ENCODE measurements at regions not wholly inside any gene's neighbourhood (a gene's known extent, or its start where the extent isn't known, plus 50 kb on each side); places are given as distances from the start of the nearest gene placed in this dataset.
A peak's percentile ranks its signal among the peaks of the same experiment; 100 is the strongest.

DNA sequence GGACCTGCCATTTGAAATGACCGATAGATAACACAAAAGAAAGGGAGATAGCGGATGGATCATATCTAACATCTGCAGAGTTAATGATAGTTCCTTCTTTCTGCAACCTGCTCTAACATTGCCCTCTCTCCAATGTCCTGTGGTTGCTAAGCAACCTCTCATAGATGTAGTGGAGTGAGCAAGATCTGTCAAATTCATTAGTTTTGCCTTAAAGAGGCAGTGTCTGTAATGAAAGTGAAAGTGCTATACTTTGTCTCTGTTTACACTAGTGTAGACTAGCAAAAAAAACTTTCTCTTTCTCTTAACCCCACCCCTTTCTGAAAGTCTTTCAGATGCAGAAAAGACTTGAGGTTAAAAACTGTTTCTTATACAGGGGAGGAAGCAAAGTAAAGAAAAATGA, 1196.9 kb downstream of the SORCS3 start:
- Histone ChIP-seq H3K4me1 (ENCODE audit: control insufficient read depth, insufficient read depth, low read length) (peaks cover 18% of the 10 kb centered on the region), H3K27me3 (replicated peaks; ENCODE audit: control insufficient read depth, insufficient read depth, low read length) (no peaks in the 10 kb centered on the region), H3K9me3 (ENCODE audit: control insufficient read depth, low read length) (no peaks in the 10 kb centered on the region), H3K9ac (ENCODE audit: low read length) (peak overlapping the region; percentile 42), H3K36me3 (ENCODE audit: control insufficient read depth, insufficient read depth, low read length, severe bottlenecking) (no peaks in the 10 kb centered on the region), H3K4me3 (ENCODE audit: low read length) (peak overlapping the region; percentile 85)
- no peak for DNase-seq (ENCODE audit: low read depth)

DNA sequence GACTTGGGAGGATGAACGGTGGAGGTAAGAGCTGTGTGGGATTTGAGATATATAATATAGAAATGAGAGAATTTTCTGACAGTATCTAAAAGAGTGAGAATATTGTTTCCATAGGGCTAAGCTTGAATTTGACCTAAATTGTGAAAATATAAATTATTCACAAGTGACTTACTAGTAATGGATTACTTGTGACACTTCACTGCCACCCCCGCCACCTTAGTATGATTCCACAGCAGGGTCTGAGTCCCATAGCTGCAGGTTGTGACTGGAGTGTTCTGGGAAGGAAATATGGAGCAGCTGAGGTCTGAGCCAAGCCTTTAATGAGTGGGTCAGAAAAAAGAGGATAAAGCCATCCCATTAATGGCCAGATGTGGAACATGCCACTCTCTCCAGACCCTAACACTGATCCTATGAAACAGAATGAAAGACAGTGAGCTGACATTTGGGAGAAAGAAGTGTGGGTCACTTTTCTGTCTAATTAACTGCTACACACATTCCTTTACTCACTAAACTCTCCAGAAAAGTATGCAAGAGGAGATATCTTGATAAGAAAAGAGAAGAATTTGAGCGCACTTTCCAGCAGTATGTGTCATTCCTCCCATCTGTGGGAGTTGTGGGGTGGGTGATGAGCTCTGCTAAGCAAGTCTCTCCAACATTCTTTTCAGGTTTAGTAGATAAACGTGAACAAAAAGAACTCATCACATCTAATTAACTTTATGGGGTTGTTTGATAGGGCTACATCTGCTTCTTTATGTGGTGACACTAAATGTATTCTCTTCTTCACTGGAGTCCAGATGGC, 1193.4 kb downstream of the SORCS3 start:
- no peak for DNase-seq (ENCODE audit: low read depth)
- H3K36me3 ChIP-seq (ENCODE audit: control insufficient read depth, insufficient read depth, low read length, severe bottlenecking) = no peaks in the 10 kb centered on the region

DNA sequence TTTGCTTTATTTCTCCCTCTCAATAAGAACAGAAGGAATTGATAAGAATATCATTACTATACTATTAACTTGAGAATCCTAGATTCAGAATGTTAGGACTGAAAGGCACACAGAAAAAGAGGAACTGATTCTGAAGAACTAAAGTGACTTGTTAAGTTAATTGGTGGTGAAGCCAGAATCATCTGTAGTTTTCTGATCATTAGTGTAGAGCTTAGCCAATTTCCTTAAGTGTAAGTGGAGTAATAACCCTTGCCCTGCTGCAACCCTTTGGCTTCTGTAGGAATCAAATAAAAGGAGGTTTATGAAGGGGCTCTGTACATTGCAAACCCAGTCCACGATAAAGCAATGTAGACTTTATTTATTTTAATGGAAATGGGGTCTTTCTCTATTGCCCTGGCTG, 1186.0 kb downstream of the SORCS3 start:
- Histone ChIP-seq H3K9ac (ENCODE audit: low read length) (no peak overlapping the region), H3K4me1 (ENCODE audit: control insufficient read depth, insufficient read depth, low read length) (no peaks in the 10 kb centered on the region), H3K4me3 (ENCODE audit: low read length) (no peak overlapping the region), H3K36me3 (ENCODE audit: control insufficient read depth, insufficient read depth, low read length, severe bottlenecking) (no peaks in the 10 kb centered on the region), H3K9me3 (ENCODE audit: control insufficient read depth, low read length) (no peaks in the 10 kb centered on the region), H3K27me3 (replicated peaks; ENCODE audit: control insufficient read depth, insufficient read depth, low read length) (no peaks in the 10 kb centered on the region)
- DNase-seq (ENCODE audit: low read depth) = no peak

More for the DNA sequence above, 1193.4 kb downstream of the SORCS3 start:
- no peak overlapping the region for H3K9ac ChIP-seq (ENCODE audit: low read length)
- H3K4me3 ChIP-seq (ENCODE audit: low read length) = no peak overlapping the region
- no peaks in the 10 kb centered on the region for H3K27me3 ChIP-seq (replicated peaks; ENCODE audit: control insufficient read depth, insufficient read depth, low read length)
- peaks cover 8% of the 10 kb centered on the region for H3K4me1 ChIP-seq (ENCODE audit: control insufficient read depth, insufficient read depth, low read length)
- no peaks in the 10 kb centered on the region for H3K9me3 ChIP-seq (ENCODE audit: control insufficient read depth, low read length)

DNA sequence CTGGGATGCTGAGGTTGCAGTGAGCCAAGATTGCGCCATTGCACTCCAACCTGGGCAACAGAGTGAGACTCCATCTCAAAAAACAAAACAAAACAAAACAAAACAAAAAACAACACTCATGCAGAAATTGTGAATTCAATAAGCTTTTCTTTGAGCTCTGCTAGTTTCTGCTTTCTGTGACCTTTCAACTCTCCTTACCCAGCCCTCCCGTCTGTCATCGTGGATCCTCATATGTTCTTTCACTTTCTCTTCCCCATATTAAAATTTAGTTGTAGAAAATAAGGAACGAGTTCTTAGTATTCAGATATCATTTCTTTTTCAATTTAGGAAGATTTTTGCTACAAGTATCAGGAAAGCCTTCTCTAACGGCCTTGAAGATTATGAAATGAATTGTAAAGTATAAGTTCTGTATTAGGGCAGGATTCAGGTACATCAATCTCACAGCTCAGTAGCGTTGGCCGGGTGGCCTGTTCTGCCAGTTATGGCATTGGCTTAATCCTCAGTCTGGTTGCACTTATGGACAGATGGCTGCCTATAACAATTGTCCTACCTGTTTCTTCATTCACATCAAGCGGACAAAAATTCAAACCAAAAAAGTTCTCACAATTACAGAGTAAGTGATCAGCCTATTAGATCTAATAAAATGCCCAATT, 1167.0 kb downstream of the SORCS3 start:
- Histone ChIP-seq H3K36me3 (ENCODE audit: control insufficient read depth, insufficient read depth, low read length, severe bottlenecking) (no peaks in the 10 kb centered on the region), H3K9me3 (ENCODE audit: control insufficient read depth, low read length) (no peaks in the 10 kb centered on the region), H3K4me1 (ENCODE audit: control insufficient read depth, insufficient read depth, low read length) (no peaks in the 10 kb centered on the region), H3K4me3 (ENCODE audit: low read length) (no peak overlapping the region), H3K9ac (ENCODE audit: low read length) (no peak overlapping the region), H3K27me3 (replicated peaks; ENCODE audit: control insufficient read depth, insufficient read depth, low read length) (no peaks in the 10 kb centered on the region)
- no peak for DNase-seq (ENCODE audit: low read depth)

DNA sequence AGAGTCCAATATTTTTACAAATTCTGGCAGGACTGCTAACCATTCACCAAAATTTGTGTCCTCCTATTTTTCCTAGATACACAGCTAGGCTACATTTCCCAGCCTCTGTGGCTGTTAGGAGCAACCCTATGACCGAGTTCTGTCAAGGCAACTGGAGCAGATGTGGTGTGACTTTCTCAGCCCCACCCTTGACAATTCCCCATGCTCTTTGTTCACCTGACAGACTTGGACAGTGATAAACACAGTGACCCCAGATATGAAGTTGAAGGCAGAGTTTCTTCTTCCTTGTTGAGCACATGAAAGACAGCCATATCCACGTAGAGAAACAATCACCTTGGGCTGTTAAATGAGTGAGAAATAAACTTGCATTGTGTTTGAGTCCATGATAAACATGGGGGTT, 1162.1 kb downstream of the SORCS3 start:
- H3K36me3 ChIP-seq (ENCODE audit: control insufficient read depth, insufficient read depth, low read length, severe bottlenecking) = no peaks in the 10 kb centered on the region
- H3K4me3 ChIP-seq (ENCODE audit: low read length) = no peak overlapping the region
- H3K9ac ChIP-seq (ENCODE audit: low read length) = no peak overlapping the region
- H3K4me1 ChIP-seq (ENCODE audit: control insufficient read depth, insufficient read depth, low read length) = no peaks in the 10 kb centered on the region
- no peaks in the 10 kb centered on the region for H3K27me3 ChIP-seq (replicated peaks; ENCODE audit: control insufficient read depth, insufficient read depth, low read length)
- DNase-seq (ENCODE audit: low read depth) = no peak
- H3K9me3 ChIP-seq (ENCODE audit: control insufficient read depth, low read length) = no peaks in the 10 kb centered on the region

DNA sequence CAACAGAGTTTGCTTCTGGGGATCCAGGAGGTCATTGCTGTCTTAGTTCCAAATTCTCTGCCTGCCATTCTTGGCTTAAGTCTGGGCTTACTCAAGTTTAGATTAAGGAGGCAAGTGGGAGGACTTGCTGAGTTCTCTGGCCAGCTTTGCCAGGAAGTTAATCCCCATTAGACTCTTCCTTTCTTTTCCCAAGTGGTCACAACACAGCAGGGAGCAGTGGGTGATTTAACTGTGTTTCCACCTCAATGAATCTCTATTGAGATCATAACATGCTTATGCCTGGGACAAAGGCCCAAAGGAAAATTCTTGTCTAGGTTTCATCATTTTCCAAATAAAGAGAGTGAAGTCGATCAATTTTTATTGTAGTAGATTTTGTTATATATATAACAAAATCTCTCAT, 1159.6 kb downstream of the SORCS3 start:
- DNase-seq (ENCODE audit: low read depth) = no peak

DNA sequence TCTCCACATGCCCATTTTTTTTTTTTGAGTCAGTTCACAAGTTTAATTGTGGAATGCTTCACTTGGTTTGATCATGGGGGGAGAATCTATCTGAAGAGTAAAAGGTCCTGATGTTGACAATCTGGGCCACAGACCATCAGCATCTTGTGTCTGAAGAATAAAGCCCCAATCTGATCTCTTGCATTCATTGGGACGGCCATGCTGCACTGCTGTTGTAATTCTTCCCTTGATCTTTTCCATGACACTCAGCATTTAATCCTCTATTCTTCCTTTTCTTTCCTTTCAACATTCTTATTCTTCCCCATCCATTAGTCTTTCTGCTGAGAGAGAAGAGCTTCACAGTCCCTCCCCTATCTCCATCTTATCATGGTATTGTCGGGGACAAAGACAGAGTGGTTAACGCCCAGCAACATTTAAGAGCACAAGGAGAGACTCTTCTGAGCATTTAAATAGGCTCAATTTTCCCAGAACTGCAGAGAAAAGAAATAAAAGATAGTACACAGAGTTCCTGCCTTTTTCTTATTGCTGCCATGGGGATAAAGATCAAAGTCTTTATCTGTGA, 1157.3 kb downstream of the SORCS3 start:
- DNase-seq (ENCODE audit: low read depth) = no peak
- H3K4me1 ChIP-seq (ENCODE audit: control insufficient read depth, insufficient read depth, low read length) = no peaks in the 10 kb centered on the region
- H3K36me3 ChIP-seq (ENCODE audit: control insufficient read depth, insufficient read depth, low read length, severe bottlenecking) = no peaks in the 10 kb centered on the region
- H3K9ac ChIP-seq (ENCODE audit: low read length) = no peak overlapping the region
- H3K9me3 ChIP-seq (ENCODE audit: control insufficient read depth, low read length) = no peaks in the 10 kb centered on the region
- H3K27me3 ChIP-seq (replicated peaks; ENCODE audit: control insufficient read depth, insufficient read depth, low read length) = no peaks in the 10 kb centered on the region
- H3K4me3 ChIP-seq (ENCODE audit: low read length) = no peak overlapping the region

More for the DNA sequence above, 1159.6 kb downstream of the SORCS3 start:
- H3K9me3 ChIP-seq (ENCODE audit: control insufficient read depth, low read length) = no peaks in the 10 kb centered on the region
- no peaks in the 10 kb centered on the region for H3K27me3 ChIP-seq (replicated peaks; ENCODE audit: control insufficient read depth, insufficient read depth, low read length)
- H3K4me3 ChIP-seq (ENCODE audit: low read length) = no peak overlapping the region
- no peaks in the 10 kb centered on the region for H3K4me1 ChIP-seq (ENCODE audit: control insufficient read depth, insufficient read depth, low read length)
- H3K9ac ChIP-seq (ENCODE audit: low read length) = no peak overlapping the region
- no peaks in the 10 kb centered on the region for H3K36me3 ChIP-seq (ENCODE audit: control insufficient read depth, insufficient read depth, low read length, severe bottlenecking)

DNA sequence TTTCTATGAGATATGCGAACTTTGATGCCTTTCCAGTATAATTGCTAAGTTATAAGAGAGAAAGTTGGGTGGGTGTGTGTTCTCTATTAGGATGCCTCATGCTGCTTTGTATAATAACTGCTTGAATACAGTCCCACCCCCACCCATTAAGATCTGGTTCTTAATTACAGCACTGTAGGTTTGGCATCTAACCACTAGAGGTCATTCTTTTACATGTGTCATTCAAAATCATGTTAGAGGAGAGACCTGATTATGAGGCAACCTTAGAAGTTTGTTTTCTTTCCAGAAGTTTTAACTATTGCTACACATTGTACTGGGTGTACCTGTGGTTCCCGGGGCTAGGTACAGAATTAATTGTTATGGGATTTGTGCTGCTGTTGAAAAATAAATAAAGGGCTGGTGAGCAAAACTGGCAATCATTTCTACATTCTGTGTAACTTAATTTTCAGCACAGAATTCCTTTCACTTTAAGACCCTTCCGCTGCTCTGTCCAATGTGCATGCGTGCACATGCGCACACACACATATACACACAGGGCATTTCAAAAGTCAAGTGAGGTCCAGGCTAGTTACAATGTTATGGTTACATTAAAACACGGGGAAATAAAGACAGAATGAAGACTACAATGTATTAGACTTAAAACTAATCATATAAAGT, 1156.3 kb downstream of the SORCS3 start:
- H3K27me3 ChIP-seq (replicated peaks; ENCODE audit: control insufficient read depth, insufficient read depth, low read length) = no peaks in the 10 kb centered on the region
- H3K9ac ChIP-seq (ENCODE audit: low read length) = no peak overlapping the region
- no peak overlapping the region for H3K4me3 ChIP-seq (ENCODE audit: low read length)
- H3K4me1 ChIP-seq (ENCODE audit: control insufficient read depth, insufficient read depth, low read length) = no peaks in the 10 kb centered on the region
- peak; percentile 26 for DNase-seq (ENCODE audit: low read depth)
- H3K36me3 ChIP-seq (ENCODE audit: control insufficient read depth, insufficient read depth, low read length, severe bottlenecking) = no peaks in the 10 kb centered on the region
- no peaks in the 10 kb centered on the region for H3K9me3 ChIP-seq (ENCODE audit: control insufficient read depth, low read length)

DNA sequence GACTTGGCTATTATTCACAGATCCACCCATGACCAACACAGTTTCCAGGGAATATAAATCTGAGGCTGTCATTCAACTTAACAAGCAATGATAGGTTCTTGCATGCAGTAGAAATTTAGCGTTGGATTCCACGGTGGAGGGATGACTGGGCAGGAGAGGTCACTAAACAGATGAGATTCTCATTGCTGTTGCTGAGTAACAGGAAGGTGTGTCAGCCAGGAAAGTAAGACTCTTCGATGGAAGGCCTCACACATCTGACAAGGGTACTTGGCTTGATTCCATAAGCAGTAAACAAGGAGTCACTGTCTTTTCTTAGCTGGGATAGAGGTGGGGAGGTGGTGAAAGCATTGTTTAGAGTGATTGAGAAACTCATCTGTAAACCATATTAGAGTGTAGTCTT, 1152.0 kb downstream of the SORCS3 start:
- Histone ChIP-seq H3K4me1 (ENCODE audit: control insufficient read depth, insufficient read depth, low read length) (no peaks in the 10 kb centered on the region), H3K27me3 (replicated peaks; ENCODE audit: control insufficient read depth, insufficient read depth, low read length) (no peaks in the 10 kb centered on the region), H3K36me3 (ENCODE audit: control insufficient read depth, insufficient read depth, low read length, severe bottlenecking) (no peaks in the 10 kb centered on the region), H3K9me3 (ENCODE audit: control insufficient read depth, low read length) (no peaks in the 10 kb centered on the region), H3K4me3 (ENCODE audit: low read length) (no peak overlapping the region), H3K9ac (ENCODE audit: low read length) (no peak overlapping the region)
- no peak for DNase-seq (ENCODE audit: low read depth)

DNA sequence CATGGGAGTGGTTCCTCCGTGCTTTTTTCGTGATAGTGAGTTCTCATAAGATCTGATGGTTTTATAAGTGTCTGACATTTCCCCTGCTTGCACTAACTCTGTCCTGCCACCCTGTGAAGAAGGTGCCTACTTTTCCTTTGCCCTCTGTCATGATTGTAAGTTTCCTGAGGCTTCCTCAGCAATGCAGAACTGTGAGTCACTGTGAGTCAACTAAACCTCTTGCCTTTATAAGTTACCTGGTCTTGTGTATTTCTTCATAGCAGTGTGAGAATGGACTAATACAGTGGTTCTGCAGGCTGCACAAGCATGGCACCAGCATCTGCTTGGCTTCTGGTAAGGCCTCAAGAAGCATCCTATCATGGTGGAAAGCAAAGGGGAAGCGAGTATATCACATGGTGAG, 1144.6 kb downstream of the SORCS3 start:
- DNase-seq (ENCODE audit: low read depth) = no peak
- Histone ChIP-seq H3K36me3 (ENCODE audit: control insufficient read depth, insufficient read depth, low read length, severe bottlenecking) (no peaks in the 10 kb centered on the region), H3K4me1 (ENCODE audit: control insufficient read depth, insufficient read depth, low read length) (no peaks in the 10 kb centered on the region), H3K27me3 (replicated peaks; ENCODE audit: control insufficient read depth, insufficient read depth, low read length) (no peaks in the 10 kb centered on the region), H3K9me3 (ENCODE audit: control insufficient read depth, low read length) (peaks cover 34% of the 10 kb centered on the region), H3K4me3 (ENCODE audit: low read length) (no peak overlapping the region), H3K9ac (ENCODE audit: low read length) (no peak overlapping the region)

DNA sequence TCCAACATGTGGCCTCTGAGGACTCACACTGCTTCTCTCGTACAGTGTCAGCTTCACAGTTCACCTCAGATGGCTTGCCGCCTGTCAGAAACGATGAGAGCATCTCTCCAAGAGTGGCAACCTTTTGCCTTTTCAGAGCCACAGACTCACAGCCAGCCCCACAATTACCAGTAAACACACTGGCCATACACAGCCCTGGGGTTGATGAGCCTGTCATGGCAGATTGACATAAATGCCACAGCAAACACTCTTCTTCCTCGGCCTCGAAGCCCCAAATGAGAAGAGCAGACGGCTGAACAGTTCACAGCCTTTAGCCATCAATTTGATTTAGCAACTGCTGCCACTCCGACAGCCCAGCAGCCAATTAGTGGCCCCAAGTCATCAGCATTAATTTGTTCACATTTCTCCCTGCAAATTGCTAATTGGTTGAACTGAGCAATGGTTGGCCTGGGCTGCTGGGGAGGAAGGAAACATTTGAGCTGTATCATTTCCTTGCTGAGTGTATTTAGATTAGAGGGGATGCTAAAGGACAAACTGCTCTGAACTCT, 1142.9 kb downstream of the SORCS3 start:
- H3K27me3 ChIP-seq (replicated peaks; ENCODE audit: control insufficient read depth, insufficient read depth, low read length) = no peaks in the 10 kb centered on the region
- no peak for DNase-seq (ENCODE audit: low read depth)
- peaks cover 34% of the 10 kb centered on the region for H3K9me3 ChIP-seq (ENCODE audit: control insufficient read depth, low read length)
- no peaks in the 10 kb centered on the region for H3K36me3 ChIP-seq (ENCODE audit: control insufficient read depth, insufficient read depth, low read length, severe bottlenecking)
- H3K4me3 ChIP-seq (ENCODE audit: low read length) = no peak overlapping the region
- H3K9ac ChIP-seq (ENCODE audit: low read length) = no peak overlapping the region
- H3K4me1 ChIP-seq (ENCODE audit: control insufficient read depth, insufficient read depth, low read length) = no peaks in the 10 kb centered on the region

All from adipocyte (in vitro differentiated cells).